Keratinocyte (primary cell): ENCODE measurements at regions not wholly inside any gene's neighbourhood (a gene's known extent, or its start where the extent isn't known, plus 50 kb on each side); places are given as distances from the start of the nearest gene placed in this dataset.

Source experiments
- CTCF ChIP-seq, 3 experiments: IDR thresholded peaks in 1 of 3; conservative IDR thresholded peaks in 1 of 3; optimal IDR thresholded peaks in 1 of 3; 2 replicates in 2 of 3; 3 replicates in 1 of 3; pipeline versions ENCODE3 to v1.5.1; 2011; ENCODE audit warnings: low read length in 3 of 3, mild to moderate bottlenecking in 3 of 3, moderate library complexity in 2 of 3, control low read depth in 1 of 3, inconsistent platforms in 1 of 3; ENCODE audit not compliant: insufficient read depth in 2 of 3; ENCODE audit errors: extremely low read depth in 1 of 3
- EZH2 ChIP-seq: IDR thresholded peaks from one replicate; pipeline ENCODE4 v1.6.1; 2012; ENCODE audit warnings: inconsistent platforms, mild to moderate bottlenecking, low read length, moderate library complexity

GRCh38 chr5:96072791-96073165 is 111.1 kb upstream of the ELL2 start:
- TF ChIP-seq CTCF (optimal IDR thresholded peaks at IDR 0.05 in 1 of 3, IDR thresholded peaks at IDR 0.05 in 1 of 3, conservative IDR thresholded peaks at IDR 0.05 in 1 of 3; ENCODE audit: extremely low read depth in 1 of 3, insufficient read depth in 2 of 3, low read length in 3 of 3) = no peak
- no peak for TF ChIP-seq EZH2
